MG63 (cell line): ENCODE measurements at regions not wholly inside any gene's neighbourhood (a gene's known extent, or its start where the extent isn't known, plus 50 kb on each side); places are given as distances from the start of the nearest gene placed in this dataset.
A peak's percentile ranks its signal among the peaks of the same experiment; 100 is the strongest.
"Not testable (repeated sequence)": the region's sequence is repeated elsewhere in the genome, so short reads cannot be mapped to it uniquely, and the experiment has no call there.

Source experiments
- DNase-seq: peaks from one replicate; pipeline ENCODE4 v3.0.0-alpha.2; 2020
- H3K27me3 ChIP-seq: fragments of 250-450 bp; sonication (Bioruptor Pico); 2 replicates; pipeline ENCODE4 v1.5.1; 2020; ENCODE audit warnings: mild to moderate bottlenecking, moderate library complexity
- H3K36me3 ChIP-seq: fragments of 250-450 bp; sonication (Bioruptor Pico); 2 replicates; pipeline ENCODE4 v1.5.1; 2020; ENCODE audit warnings: mild to moderate bottlenecking, moderate library complexity
- H3K4me3 ChIP-seq: fragments of 250-450 bp; sonication (Bioruptor Pico); 2 replicates; pipeline ENCODE4 v1.5.1; 2020; ENCODE audit warnings: mild to moderate bottlenecking, moderate library complexity
- H3K9me3 ChIP-seq: fragments of 250-450 bp; sonication (Bioruptor Pico); 2 replicates; pipeline ENCODE4 v1.5.1; 2020; ENCODE audit warnings: mild to moderate bottlenecking, moderate library complexity

GRCh38 chr3:31314258-31314657, 218.5 kb upstream of the STT3B start:
- Histone ChIP-seq H3K9me3 (no peaks in the 10 kb centered on the region), H3K4me3 (no peak overlapping the region), H3K36me3 (no peaks in the 10 kb centered on the region), H3K27me3 (no peaks in the 10 kb centered on the region)
- DNase-seq, result no peak

- Histone ChIP-seq H3K27me3 (no peaks in the 10 kb centered on the region), H3K9me3 (no peaks in the 10 kb centered on the region), H3K4me3 (no peak overlapping the region), H3K36me3 (no peaks in the 10 kb centered on the region)
- DNase-seq, result no peak
Observed at GRCh38 chr3:31319332-31319731, 213.4 kb upstream of the STT3B start.

GRCh38 chr3:31321620-31322019, 211.1 kb upstream of the STT3B start:
- Histone ChIP-seq H3K4me3 (no peak overlapping the region), H3K27me3 (no peaks in the 10 kb centered on the region), H3K9me3 (no peaks in the 10 kb centered on the region), H3K36me3 (no peaks in the 10 kb centered on the region)
- no peak for DNase-seq

GRCh38 chr3:31322460-31322859, 210.3 kb upstream of the STT3B start:
- DNase-seq, result no peak
- no peaks in the 10 kb centered on the region for H3K36me3 ChIP-seq
- H3K27me3 ChIP-seq, result no peaks in the 10 kb centered on the region
- H3K4me3 ChIP-seq, result no peak overlapping the region
- H3K9me3 ChIP-seq, result no peaks in the 10 kb centered on the region

- not testable (repeated sequence) for DNase-seq, H3K9me3 ChIP-seq, H3K36me3 ChIP-seq, H3K4me3 ChIP-seq, H3K27me3 ChIP-seq
Observed at GRCh38 chr3:31327826-31328357, 204.8 kb upstream of the STT3B start.

- H3K27me3 ChIP-seq, result no peaks in the 10 kb centered on the region
- no peak for DNase-seq
- no peak overlapping the region for H3K4me3 ChIP-seq
- H3K9me3 ChIP-seq, result no peaks in the 10 kb centered on the region
- H3K36me3 ChIP-seq, result no peaks in the 10 kb centered on the region
Observed at GRCh38 chr3:31331278-31331677, 201.4 kb upstream of the STT3B start.

GRCh38 chr3:31341130-31341529, 191.6 kb upstream of the STT3B start:
- Histone ChIP-seq H3K36me3 (no peaks in the 10 kb centered on the region), H3K9me3 (no peaks in the 10 kb centered on the region), H3K4me3 (no peak overlapping the region), H3K27me3 (no peaks in the 10 kb centered on the region)
- DNase-seq, result peak; percentile 92

GRCh38 chr3:31343075-31343474, 189.7 kb upstream of the STT3B start:
- Histone ChIP-seq H3K27me3 (no peaks in the 10 kb centered on the region), H3K9me3 (no peaks in the 10 kb centered on the region), H3K36me3 (no peaks in the 10 kb centered on the region), H3K4me3 (no peak overlapping the region)
- peak; percentile 64 for DNase-seq

GRCh38 chr3:31345581-31345980, 187.1 kb upstream of the STT3B start:
- no peak for DNase-seq
- no peaks in the 10 kb centered on the region for H3K36me3 ChIP-seq
- no peaks in the 10 kb centered on the region for H3K9me3 ChIP-seq
- no peaks in the 10 kb centered on the region for H3K27me3 ChIP-seq
- H3K4me3 ChIP-seq, result no peak overlapping the region

GRCh38 chr3:31346542-31346979, 186.2 kb upstream of the STT3B start:
- DNase-seq, result no peak
- no peak overlapping the region for H3K4me3 ChIP-seq

GRCh38 chr3:31349001-31349748, 183.6 kb upstream of the STT3B start:
- no peaks in the 10 kb centered on the region for H3K36me3 ChIP-seq
- no peaks in the 10 kb centered on the region for H3K27me3 ChIP-seq
- no peak for DNase-seq
- H3K4me3 ChIP-seq, result no peak overlapping the region
- H3K9me3 ChIP-seq, result no peaks in the 10 kb centered on the region

More at GRCh38 chr3:31346542-31346979, 186.2 kb upstream of the STT3B start:
- no peaks in the 10 kb centered on the region for H3K27me3 ChIP-seq
- no peaks in the 10 kb centered on the region for H3K36me3 ChIP-seq
- no peaks in the 10 kb centered on the region for H3K9me3 ChIP-seq

GRCh38 chr3:31350307-31350706, 182.4 kb upstream of the STT3B start:
- no peaks in the 10 kb centered on the region for H3K36me3 ChIP-seq
- no peak for DNase-seq
- H3K9me3 ChIP-seq, result no peaks in the 10 kb centered on the region
- H3K27me3 ChIP-seq, result no peaks in the 10 kb centered on the region
- H3K4me3 ChIP-seq, result no peak overlapping the region

- Histone ChIP-seq H3K9me3 (no peaks in the 10 kb centered on the region), H3K27me3 (no peaks in the 10 kb centered on the region)
Observed at GRCh38 chr3:31352331-31352730, 180.4 kb upstream of the STT3B start.

GRCh38 chr3:31353166-31353565, 179.6 kb upstream of the STT3B start:
- Histone ChIP-seq H3K27me3 (no peaks in the 10 kb centered on the region), H3K4me3 (no peak overlapping the region), H3K9me3 (no peaks in the 10 kb centered on the region), H3K36me3 (no peaks in the 10 kb centered on the region)
- no peak for DNase-seq

More at GRCh38 chr3:31352331-31352730, 180.4 kb upstream of the STT3B start:
- Histone ChIP-seq H3K4me3 (no peak overlapping the region), H3K36me3 (no peaks in the 10 kb centered on the region)
- DNase-seq, result no peak

GRCh38 chr3:31354373-31354772, 178.4 kb upstream of the STT3B start:
- no peak for DNase-seq
- Histone ChIP-seq H3K4me3 (no peak overlapping the region), H3K36me3 (no peaks in the 10 kb centered on the region), H3K27me3 (no peaks in the 10 kb centered on the region), H3K9me3 (no peaks in the 10 kb centered on the region)

- no peaks in the 10 kb centered on the region for H3K27me3 ChIP-seq
- H3K36me3 ChIP-seq, result no peaks in the 10 kb centered on the region
- no peaks in the 10 kb centered on the region for H3K9me3 ChIP-seq
- no peak for DNase-seq
- no peak overlapping the region for H3K4me3 ChIP-seq
Observed at GRCh38 chr3:31355807-31356206, 176.9 kb upstream of the STT3B start.

GRCh38 chr3:31356941-31357340, 175.8 kb upstream of the STT3B start:
- peak; percentile 50 for DNase-seq
- Histone ChIP-seq H3K27me3 (no peaks in the 10 kb centered on the region), H3K4me3 (no peak overlapping the region), H3K36me3 (no peaks in the 10 kb centered on the region), H3K9me3 (no peaks in the 10 kb centered on the region)

- no peaks in the 10 kb centered on the region for H3K36me3 ChIP-seq
- H3K27me3 ChIP-seq, result no peaks in the 10 kb centered on the region
- no peaks in the 10 kb centered on the region for H3K9me3 ChIP-seq
- DNase-seq, result no peak
- no peak overlapping the region for H3K4me3 ChIP-seq
Observed at GRCh38 chr3:31357451-31357850, 175.3 kb upstream of the STT3B start.
